Uterus (tissue), 2 donors: ENCODE measurements at regions not wholly inside any gene's neighbourhood (a gene's known extent, or its start where the extent isn't known, plus 50 kb on each side); places are given as distances from the start of the nearest gene placed in this dataset.

Experiments used
- POLR2A ChIP-seq, 2 donors: fragments of 450-650 bp; IDR thresholded peaks; one replicate each; pipeline ENCODE4 v1.6.1; 2016; ENCODE audit warnings: antibody characterized with exemption in 2 of 2, mild to moderate bottlenecking in 1 of 2, moderate library complexity in 1 of 2
- TF ChIP-seq, protein P1 (sequence below), 4 experiments: fragments of 200-600 bp in 2 of 4; fragments of 450-650 bp in 2 of 4; sonication (generic) in 2 of 4; IDR thresholded peaks; one replicate each; pipeline ENCODE4 v1.5.1; 2016 to 2019; ENCODE audit warnings: antibody characterized with exemption in 4 of 4, mild to moderate bottlenecking in 2 of 4, moderate library complexity in 1 of 4

DNA sequence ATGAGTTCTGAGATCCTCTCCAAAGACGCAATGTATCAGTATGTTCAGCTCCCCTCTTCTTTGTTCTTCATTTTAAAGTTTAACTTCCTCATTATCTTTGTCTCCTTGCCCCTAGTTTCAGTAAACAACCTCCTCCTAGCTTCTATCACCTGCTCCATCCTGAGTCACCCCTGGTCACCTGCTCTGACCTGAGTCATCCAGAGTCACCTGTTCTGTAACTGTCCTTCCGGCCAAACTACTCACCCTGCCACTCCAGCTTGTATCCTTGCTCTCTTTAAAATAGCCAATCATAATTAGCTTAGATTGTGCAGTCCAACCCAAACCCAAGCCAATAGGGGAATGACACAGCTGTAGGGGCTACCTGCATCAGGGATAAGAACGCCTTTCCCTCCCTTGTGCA, 332.0 kb downstream of the OLFM3 start:
- TF ChIP-seq, protein P1, sequence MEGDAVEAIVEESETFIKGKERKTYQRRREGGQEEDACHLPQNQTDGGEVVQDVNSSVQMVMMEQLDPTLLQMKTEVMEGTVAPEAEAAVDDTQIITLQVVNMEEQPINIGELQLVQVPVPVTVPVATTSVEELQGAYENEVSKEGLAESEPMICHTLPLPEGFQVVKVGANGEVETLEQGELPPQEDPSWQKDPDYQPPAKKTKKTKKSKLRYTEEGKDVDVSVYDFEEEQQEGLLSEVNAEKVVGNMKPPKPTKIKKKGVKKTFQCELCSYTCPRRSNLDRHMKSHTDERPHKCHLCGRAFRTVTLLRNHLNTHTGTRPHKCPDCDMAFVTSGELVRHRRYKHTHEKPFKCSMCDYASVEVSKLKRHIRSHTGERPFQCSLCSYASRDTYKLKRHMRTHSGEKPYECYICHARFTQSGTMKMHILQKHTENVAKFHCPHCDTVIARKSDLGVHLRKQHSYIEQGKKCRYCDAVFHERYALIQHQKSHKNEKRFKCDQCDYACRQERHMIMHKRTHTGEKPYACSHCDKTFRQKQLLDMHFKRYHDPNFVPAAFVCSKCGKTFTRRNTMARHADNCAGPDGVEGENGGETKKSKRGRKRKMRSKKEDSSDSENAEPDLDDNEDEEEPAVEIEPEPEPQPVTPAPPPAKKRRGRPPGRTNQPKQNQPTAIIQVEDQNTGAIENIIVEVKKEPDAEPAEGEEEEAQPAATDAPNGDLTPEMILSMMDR (IDR thresholded peaks at IDR 0.05): no peak
- TF ChIP-seq POLR2A (IDR thresholded peaks at IDR 0.05): no peak
